Tibial artery (tissue), 4 donors: ENCODE measurements at regions not wholly inside any gene's neighbourhood (a gene's known extent, or its start where the extent isn't known, plus 50 kb on each side); places are given as distances from the start of the nearest gene placed in this dataset.

ENCODE experiments used
- DNase-seq, 2 donors: peaks; one replicate each; pipeline ENCODE4 v3.0.0-alpha.2; 2019
- H3K27ac ChIP-seq, 2 donors: fragments of 200-600 bp; sonication (generic) in 1 of 2; 1 replicate in 1 of 2; 2 replicates in 1 of 2; pipeline ENCODE4 v1.5.1; 2018 to 2019; ENCODE audit warnings: mild to moderate bottlenecking in 1 of 2
- H3K27me3 ChIP-seq, 2 donors: fragments of 200-600 bp; sonication (generic) in 1 of 2; one replicate each; pipeline versions ENCODE4 v1.5.1 to v1.6.0; 2016 to 2019
- H3K36me3 ChIP-seq, 3 donors: fragments of 200-600 bp; sonication (generic) in 2 of 3; one replicate each; pipeline ENCODE4 v1.5.1; 2016 to 2019; ENCODE audit warnings: mild to moderate bottlenecking in 2 of 3
- H3K4me1 ChIP-seq, 4 donors: fragments of 200-600 bp; sonication (generic) in 2 of 4; 1 replicate in 3 of 4; 2 replicates in 1 of 4; pipeline ENCODE4 v1.5.1; 2016 to 2019
- H3K4me3 ChIP-seq, 2 donors: fragments of 200-600 bp; sonication (generic) in 1 of 2; 1 replicate in 1 of 2; 2 replicates in 1 of 2; pipeline ENCODE4 v1.5.1; 2018 to 2019; ENCODE audit warnings: mild to moderate bottlenecking in 2 of 2
- H3K9me3 ChIP-seq, 3 donors: fragments of 200-600 bp; sonication (generic) in 1 of 3; one replicate each; pipeline ENCODE4 v1.5.1; 2016 to 2019
- intact Hi-C: fragments of 100-400 bp; cut with DNase I; formaldehyde crosslinking; loops from one replicate; pipeline ENCODE4 v1.15.0; 2023; ENCODE audit warnings: low total_unique reads
- TF ChIP-seq, protein P1 (sequence below), 2 experiments: fragments of 200-600 bp in 1 of 2; fragments of 450-650 bp in 1 of 2; IDR thresholded peaks; one replicate each; pipeline ENCODE4 v1.5.1; 2017 to 2019; ENCODE audit warnings: antibody characterized with exemption in 2 of 2, mild to moderate bottlenecking in 1 of 2, moderate library complexity in 1 of 2

DNA sequence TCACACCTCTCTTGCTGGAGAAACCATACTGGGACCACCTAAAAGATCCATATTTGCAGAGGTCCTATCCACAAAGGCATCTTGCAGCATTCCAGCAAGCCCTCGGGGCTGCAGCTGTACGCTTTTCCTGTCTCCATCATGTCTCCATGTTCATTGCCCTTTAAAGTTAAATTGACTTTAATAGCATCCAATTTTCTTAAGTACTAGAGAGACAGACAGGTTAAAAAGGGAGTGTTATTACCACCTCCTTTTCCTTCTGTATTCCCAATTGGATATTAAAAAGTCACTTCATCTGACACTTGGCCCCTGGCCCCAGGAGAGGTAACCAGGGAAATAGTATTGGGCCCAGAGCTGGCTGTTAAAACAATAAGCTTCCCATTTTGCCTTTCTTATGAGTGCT is 178.6 kb downstream of the UNC5CL start:
- H3K4me1 ChIP-seq = no peaks in the 10 kb centered on the region
- intact Hi-C loops = no loop called here
- H3K36me3 ChIP-seq = no peaks in the 10 kb centered on the region
- H3K27ac ChIP-seq = no peak overlapping the region
- no peak overlapping the region for H3K4me3 ChIP-seq
- H3K9me3 ChIP-seq = peaks cover 0 to 4% (median 0%) of the 10 kb centered on the region in 3 donors
- no peak for DNase-seq
- H3K27me3 ChIP-seq = peaks cover 0 to 6% of the 10 kb centered on the region in 2 donors
- TF ChIP-seq, protein P1, sequence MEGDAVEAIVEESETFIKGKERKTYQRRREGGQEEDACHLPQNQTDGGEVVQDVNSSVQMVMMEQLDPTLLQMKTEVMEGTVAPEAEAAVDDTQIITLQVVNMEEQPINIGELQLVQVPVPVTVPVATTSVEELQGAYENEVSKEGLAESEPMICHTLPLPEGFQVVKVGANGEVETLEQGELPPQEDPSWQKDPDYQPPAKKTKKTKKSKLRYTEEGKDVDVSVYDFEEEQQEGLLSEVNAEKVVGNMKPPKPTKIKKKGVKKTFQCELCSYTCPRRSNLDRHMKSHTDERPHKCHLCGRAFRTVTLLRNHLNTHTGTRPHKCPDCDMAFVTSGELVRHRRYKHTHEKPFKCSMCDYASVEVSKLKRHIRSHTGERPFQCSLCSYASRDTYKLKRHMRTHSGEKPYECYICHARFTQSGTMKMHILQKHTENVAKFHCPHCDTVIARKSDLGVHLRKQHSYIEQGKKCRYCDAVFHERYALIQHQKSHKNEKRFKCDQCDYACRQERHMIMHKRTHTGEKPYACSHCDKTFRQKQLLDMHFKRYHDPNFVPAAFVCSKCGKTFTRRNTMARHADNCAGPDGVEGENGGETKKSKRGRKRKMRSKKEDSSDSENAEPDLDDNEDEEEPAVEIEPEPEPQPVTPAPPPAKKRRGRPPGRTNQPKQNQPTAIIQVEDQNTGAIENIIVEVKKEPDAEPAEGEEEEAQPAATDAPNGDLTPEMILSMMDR (IDR thresholded peaks at IDR 0.05) = no peak

DNA sequence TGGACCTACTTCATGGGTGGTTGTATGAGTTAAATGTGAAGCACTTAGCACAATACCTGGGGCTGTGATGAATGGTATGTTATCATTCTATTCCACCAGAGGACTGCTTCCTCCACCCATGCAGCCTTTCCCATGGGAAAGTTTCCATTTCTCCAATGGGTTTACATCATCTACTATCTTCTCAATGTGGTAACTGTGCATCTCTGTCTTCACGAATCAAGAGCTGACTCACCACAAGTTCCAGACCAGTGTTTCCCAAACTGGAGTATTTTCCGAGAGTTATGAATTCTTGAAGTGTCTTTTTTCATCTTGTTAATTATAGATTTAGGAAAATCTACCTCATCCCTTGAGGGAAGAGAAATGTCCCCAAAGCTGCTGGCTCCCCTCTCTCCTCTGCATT is 182.8 kb downstream of the UNC5CL start:
- intact Hi-C loops = no loop called here
- no peak overlapping the region for H3K27ac ChIP-seq
- H3K4me3 ChIP-seq = no peak overlapping the region
- TF ChIP-seq, protein P1 (IDR thresholded peaks at IDR 0.05) = no peak
- H3K4me1 ChIP-seq = no peaks in the 10 kb centered on the region
- no peak for DNase-seq
- no peaks in the 10 kb centered on the region for H3K9me3 ChIP-seq
- H3K36me3 ChIP-seq = no peaks in the 10 kb centered on the region
- H3K27me3 ChIP-seq = peaks cover 0 to 10% of the 10 kb centered on the region in 2 donors

DNA sequence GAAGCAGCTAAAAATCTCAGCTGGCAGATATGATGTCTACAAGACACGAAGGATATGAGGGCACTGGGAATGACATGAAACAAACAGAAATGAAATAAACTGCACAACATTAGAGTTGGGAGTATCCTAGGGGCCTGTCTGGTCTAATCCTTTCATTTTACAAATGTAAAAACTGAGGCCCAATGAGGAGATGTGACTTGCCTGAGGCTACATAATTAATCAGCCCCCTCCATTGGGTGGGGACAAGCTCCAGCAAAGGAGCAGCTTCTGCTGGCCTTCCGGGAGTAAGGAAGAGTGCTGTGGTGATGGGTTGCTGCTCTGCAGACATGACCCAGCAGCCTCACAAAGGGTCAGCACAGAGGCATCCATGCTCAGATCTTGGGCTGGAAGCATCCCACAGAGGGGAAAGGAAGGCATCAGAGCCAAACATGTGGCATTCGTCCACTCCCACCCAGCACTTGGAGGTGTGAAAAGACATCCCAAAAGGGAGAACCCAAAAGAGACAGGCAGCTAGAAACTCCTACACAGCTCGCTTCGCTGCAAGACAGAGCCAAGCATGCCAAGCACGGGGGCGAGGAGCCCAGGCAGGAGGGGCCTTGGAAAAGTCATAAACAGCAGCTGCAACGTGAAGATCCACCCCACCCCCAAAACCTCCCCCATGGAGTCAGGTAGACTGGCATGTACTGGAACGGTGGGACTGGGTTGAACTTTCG is 183.7 kb downstream of the UNC5CL start:
- H3K27me3 ChIP-seq = peaks cover 0 to 7% of the 10 kb centered on the region in 2 donors
- no peak for DNase-seq
- H3K27ac ChIP-seq = no peak overlapping the region
- H3K9me3 ChIP-seq = no peaks in the 10 kb centered on the region
- no peaks in the 10 kb centered on the region for H3K36me3 ChIP-seq
- intact Hi-C loops = no loop called here
- H3K4me3 ChIP-seq = no peak overlapping the region
- TF ChIP-seq, protein P1 (IDR thresholded peaks at IDR 0.05) = no peak
- no peaks in the 10 kb centered on the region for H3K4me1 ChIP-seq

DNA sequence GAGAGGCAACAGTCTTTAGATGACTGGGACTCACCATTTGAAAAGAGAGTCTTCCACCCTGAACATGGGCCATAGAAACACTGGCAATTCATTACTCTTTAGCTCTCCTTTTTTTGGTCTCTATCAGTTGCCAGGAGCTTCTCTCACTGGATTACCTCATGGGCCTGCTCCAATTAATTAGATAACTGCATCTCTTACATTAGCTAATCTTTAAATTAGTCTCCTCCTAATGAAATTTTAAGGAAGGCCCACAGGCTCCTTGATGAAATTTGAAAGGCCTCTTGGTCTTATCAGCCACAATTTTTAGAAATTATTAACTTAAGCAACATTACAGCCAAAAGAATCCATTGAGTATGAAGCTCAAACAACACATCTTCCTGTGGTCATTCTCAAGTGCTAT is 184.4 kb downstream of the UNC5CL start:
- TF ChIP-seq, protein P1 (IDR thresholded peaks at IDR 0.05) = no peak
- Histone ChIP-seq H3K36me3 (no peaks in the 10 kb centered on the region), H3K4me3 (no peak overlapping the region), H3K4me1 (no peaks in the 10 kb centered on the region), H3K27ac (no peak overlapping the region), H3K9me3 (no peaks in the 10 kb centered on the region), H3K27me3 (peaks cover 0 to 7% of the 10 kb centered on the region in 2 donors)
- DNase-seq = no peak
- intact Hi-C loops = no loop called here

DNA sequence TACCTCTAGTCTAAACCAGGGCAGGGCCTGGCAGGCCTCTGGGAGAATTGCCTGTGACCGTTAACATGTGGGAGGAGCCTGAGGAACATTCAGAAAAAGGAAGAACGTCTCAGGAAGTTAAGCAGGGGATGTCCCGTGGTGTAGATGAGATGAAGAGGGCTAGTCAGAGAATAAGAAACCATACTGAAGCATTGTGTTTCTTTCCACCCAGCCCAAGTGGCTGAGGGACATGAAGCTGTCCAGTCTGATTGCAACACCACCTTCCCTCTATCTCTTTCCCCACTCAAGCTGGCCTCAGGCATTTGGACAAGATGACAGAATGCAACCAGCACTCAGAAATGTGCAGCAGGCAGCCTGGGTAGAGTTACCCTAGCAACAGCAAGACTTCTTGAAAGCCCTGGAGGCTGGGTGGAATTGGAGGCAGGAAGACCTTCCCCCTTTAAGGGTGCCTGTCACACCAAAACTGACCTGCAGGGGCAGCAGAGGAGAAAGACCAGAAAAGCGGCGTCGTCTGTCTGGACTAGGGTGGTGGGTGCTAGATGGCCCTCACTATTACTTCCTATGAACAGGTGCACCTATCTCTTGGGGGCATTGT is 186.1 kb downstream of the UNC5CL start:
- TF ChIP-seq, protein P1 (IDR thresholded peaks at IDR 0.05) = no peak
- intact Hi-C loops = no loop called here
- DNase-seq = no peak
- Histone ChIP-seq H3K4me1 (no peaks in the 10 kb centered on the region), H3K36me3 (no peaks in the 10 kb centered on the region), H3K4me3 (no peak overlapping the region), H3K27ac (no peak overlapping the region), H3K9me3 (no peaks in the 10 kb centered on the region), H3K27me3 (peaks cover 0 to 7% of the 10 kb centered on the region in 2 donors)
